NCI-H2196 treated with DMSO at 0.1 percent for 48 hours (cell line): ENCODE measurements at regions not wholly inside any gene's neighbourhood (a gene's known extent, or its start where the extent isn't known, plus 50 kb on each side); places are given as distances from the start of the nearest gene placed in this dataset.

Source experiments
- DNase-seq: peaks from one replicate; lab custom pipeline; 2025; ENCODE audit not compliant: unreplicated experiment; lab: John Stamatoyannopoulos, UW

DNA sequence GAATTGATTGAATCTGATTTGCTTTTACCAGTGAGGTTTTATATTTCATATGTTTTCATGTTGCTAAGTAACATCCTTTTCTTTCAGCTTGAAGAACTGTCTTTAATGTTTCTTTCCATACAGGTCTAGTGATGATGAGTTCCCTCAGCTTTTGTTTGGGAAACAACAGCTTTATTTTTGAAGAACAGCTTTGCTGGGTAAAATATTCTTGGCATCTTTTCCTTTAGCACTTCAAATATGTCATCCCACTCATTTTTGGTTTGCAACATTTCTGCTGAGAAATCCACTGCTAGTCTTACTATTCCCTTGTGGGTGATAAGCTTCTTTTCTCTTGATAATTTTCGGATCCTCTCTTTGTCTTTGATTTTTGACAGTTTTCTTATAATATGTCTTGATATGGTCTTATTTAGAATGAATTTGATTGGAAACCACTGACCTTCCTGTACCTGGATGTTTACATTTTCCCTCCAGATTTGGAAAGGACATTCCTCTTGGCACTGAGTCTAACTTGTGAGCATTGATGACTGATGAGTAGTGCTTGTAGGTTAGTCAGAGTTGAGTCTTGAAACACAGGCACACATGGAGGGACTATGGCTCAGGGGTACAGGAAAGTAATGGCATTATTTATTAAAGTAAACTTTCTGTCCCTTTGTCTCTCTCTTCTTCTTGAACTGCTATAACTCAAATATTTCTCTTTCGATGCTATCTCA is 220.3 kb downstream of the SPATA31D1 start:
- DNase-seq: no peak

DNA sequence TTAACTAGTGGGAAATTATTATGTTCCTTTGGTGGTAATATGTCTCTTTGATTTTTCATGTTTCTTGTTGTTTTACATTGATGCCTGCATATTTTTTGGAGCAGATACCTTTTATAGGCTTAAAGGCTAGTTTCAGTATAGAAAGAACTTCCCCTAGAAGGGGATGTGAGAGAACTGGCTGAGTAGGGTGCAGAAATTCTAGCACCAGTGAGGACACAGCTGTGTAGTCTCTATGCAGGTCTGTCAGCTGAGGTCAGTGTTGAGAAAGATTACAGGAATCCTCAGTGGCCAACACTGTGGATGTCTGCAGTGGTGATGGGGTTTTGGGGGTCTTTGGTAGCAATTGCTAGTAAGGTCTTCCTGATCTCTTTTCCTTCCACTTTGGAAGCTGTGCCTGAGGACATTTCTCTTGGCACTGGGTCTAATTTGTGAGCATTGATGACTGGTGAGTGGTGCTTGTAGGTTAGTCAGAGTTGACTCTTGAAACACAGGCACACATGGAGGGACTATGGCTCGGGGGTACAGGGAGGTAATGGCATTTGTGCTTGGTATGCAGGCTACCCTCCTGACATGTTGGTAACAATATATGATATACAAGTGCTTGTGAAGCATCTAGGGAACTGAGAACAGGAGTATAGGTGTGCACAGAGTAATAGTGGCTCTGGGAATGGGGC is 221.4 kb downstream of the SPATA31D1 start:
- no peak for DNase-seq

DNA sequence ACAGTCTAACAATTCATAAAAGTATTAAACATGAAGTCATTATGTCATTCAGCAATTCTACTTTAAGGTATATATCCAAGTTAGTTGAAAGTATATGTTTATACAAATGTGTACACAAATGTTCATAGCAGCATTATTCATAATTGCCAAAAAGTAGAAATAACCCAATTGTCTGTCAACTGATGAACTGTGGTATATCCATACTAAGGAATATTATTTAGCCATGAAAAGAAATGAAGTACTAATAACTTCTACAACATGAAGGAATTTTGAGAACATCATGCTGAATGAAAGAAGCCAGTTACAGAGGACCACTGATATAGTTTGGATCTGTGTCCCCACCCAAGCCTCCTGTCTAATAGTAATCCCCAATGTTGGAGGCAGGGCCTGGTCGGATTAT is 224.3 kb downstream of the SPATA31D1 start:
- no peak for DNase-seq

DNA sequence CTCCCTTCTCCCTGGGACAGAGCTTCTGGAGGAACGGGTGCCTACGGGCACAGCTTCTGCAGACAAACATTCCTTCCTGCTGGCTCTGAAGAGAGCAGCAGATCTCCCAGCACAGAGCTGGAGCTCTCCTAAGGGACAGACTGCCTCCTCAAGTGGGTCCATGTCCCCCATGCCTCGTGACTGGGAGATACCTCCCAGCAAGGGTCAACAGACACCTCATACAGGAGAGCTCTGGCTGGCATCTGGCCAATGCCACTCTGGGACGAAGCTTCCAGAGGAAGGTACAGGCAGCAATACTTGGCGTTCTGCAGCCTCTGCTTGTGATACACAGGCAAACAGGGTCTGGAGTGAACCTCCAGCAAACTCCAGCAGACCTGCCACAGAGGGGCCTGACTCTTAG is 227.9 kb downstream of the SPATA31D1 start:
- DNase-seq: no peak

DNA sequence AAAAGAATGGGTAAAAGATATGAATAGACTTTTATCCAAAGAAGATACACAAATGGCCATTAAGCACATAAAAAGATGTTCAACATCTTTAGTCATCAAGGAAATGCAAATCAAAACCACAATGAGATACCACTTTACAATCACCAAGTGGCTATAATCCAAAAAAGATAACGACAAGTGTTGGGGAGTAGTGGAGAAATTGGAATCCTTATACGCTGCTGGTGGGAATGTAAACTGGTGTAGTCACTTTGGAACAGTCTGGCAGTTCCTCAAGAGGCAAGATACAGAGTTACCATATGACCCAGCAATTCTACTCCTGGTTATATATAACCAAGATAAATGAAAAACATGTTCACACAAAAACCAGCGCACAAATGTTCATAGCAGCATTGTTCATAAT is 234.9 kb downstream of the SPATA31D1 start:
- DNase-seq: no peak

DNA sequence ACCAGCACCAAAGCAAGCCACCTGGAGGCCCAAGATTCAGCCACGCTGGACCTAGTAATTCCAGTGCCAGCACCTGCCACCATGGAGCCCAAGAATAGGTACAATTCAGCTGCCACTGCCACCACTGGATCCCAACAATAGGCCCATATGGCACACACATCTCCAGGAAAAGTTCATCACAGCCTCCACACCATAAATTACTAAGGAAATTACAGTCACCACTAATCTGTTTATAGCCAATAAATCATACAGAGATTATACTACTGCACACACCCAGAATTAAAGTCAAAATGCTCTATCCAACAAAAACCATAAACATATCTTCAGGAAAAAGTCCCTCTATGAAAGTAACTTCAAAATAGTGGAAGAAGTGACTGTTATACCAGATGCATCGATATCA is 242.8 kb downstream of the SPATA31D1 start:
- DNase-seq: no peak

DNA sequence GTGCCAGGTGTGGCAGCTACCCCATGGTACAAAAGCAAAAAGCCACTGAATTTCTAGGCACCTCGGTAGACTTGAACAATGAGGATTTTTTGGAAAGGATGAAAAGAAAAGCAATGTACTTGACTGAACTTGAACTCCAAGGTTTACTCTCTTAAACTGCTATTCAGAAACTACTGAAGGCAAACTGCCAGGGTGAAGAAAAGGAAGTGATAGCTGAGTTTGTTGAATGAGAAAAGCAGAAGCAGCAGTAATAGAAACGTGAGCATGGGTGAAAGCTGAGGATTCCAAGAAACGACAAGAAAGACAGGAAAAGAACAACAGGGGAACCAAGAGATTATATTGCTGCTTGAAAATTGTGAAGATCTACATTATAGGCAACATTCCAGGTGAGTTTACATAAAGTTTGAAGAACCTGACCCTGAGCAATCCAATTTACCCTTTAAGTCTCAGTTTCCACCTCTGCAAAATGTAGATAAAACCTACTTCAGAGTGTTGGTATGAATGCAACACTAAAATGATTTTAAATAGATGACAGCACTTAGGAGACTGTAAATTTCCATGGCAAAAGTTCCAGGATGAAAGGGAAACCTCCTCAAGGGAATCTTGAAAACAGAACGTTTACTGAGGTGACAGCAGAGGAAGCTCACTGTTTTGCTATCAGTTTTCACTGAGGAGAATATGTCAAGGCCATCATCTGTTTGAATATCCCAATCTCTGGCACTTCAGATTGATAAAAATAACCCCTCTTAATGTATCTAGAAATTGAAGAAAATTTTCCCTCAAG is 245.8 kb downstream of the SPATA31D1 start:
- no peak for DNase-seq

DNA sequence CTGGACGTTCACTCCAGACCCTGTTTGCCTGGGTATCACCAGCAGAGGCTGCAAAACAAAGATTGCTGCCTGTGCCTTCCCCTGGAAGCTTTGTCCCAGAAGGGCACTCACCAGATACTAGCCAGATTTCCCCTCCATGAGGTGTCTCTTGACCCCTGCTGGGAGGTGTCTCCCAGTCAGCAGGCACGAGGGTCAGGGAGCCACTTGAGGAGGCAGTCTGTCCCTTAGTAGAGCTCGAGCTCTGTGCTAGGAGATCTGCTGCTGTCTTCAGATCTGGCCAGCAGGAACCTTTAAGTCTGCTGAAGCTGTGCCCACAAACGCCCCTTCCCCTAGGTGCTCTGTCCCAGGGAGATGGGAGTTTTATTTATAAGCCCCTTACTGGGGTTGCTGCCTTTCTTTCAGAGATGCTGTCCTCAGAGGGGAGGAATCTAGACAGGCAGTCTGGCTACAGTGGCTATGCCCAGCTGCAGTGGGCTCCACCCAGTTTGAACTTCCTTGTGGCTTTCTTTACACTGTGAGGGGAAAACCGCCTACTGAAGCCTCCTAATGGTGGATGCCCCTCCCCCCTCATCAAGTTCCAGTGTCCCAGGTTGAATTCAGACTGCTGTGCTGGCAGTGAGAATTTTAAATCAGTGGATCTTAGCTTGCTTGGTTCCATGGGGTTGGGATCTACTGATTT is 253.9 kb downstream of the SPATA31D1 start:
- DNase-seq: no peak

DNA sequence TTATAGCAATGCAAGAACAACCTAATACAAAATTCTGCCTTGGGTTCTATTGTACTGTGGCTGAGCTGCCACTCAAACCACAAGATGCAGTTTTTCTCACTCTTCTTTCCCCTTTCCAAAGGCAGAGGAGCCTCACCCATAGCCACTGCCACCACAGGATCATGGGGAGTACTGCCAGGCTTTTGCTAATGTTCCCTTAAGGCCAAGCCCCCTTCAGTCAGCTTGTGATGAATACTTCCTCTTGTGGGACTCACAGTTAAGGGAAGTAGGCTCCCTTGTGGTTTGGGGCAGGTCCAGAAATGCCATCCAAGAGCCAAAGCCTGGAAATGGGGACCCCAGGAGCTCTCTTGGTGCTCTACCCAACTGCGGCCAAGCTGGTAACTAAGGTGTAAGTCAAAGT is 258.7 kb downstream of the SPATA31D1 start:
- no peak for DNase-seq

DNA sequence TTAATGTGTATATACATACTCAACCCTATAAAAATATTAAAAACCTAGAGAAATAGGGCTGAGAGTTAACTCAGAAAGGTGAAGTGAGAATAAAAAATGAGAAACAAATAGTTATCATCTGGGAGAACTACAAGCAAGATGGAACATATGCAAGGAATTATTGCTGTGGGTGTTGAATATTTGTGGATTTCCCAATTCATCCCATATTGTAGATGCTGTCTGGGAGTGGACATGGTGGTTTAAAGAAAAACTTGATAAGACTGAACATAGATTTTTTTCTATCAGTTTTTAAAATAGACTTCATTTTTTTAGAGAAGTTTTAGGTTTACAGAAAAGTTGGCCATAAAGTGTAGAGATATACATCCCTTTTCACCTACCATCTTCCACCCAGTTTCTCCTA is 263.5 kb downstream of the SPATA31D1 start:
- no peak for DNase-seq

DNA sequence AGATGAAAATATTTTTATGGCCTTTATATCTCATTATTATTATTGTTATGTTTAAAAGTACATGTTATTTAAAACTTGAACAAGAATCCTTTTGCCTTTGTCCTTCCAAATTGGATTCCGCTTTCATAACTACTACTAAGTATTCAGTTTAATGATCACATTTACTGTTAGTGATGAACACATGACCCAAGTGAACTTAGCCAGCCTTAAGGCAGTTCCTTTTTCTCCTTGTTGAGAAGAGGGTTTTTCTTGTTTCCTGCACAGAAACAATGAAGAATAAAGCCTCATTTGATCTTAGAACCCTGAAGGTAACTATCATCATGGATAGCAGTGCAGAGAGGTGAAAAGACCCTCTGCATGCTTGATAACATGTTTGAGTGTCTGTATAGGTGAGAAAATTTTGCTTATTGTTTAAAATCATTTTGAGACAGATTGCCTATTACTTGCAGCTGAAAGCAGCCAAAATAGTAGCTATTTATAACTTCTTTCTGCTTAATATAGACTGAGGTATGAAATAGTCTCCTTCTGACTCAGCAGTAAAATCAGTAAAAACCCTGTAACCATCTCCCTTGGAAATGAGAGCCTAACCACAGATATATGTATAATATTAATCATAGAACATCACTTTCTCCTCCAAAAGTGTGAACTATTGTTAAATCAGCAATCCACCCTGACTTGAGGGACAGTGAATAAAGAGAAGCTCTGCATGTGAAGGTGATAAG is 266.2 kb downstream of the SPATA31D1 start:
- DNase-seq: no peak

DNA sequence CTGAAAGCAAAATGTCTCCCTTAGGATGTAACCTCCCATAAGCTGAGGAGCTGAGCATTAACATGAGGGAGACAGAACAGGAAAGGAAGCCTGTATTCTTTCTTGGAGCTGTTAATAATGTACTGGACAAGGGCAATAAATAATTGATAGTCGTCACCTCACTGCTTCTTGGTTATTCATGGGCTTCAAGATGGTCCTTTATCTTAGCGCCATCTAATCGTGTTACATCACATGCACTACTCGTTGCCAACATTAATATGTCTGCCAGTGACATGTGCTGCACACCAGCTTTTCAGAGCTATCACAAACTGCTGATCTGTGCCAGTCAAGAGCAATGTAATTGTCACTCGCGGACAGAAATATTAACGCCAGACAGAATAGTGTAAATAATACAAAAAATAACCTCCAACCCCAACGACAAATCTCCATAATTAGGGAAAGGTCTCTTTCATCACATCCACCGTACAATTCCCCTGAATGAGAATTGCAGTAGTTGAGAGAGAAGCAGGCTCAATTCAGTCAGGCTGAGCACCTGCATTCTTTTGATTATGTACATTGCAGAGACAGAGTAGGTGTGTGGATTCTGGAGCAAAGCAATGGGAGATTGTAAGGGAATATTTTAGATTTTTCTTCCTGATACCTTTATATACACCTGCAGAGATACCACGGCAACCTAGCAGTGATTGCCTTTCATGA is 267.1 kb downstream of the SPATA31D1 start:
- DNase-seq: no peak

DNA sequence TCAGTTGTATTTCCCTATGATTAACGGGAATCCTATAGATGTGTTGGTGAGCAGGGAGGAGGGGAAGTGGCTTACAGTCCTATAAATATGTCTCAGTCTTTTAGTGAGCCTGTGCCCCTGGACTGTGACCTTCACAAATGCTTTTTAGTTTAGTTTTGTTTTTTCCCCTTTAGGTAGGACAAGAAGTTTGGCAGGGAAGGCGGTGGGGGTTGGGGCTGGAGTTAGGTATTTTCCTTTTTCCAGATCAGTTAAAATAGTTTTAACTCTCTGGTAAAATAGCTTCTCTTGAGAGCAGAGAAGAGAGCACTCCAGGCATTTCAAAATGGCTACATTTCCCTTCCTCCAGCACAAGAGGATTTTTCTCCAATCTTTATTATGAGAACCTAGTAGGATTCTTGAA is 272.1 kb downstream of the SPATA31D1 start:
- DNase-seq: no peak

DNA sequence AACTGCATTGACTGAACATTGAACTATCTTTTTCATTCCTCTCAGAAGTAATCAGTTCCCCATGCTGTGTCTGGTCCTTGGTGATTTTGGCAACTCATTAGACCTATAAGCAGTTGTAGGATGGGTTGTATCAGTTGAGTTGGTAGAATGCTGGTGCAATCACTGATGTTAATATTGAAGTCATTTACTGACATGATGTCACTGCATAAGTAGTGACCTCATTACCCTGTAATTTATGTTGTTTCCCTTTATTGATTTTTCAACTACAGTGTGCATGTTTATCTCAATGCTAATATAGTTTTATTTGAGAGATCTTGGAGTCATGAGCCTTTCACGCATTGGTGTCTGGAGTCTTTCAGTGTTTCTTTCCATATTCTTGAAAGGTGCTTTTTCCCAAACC is 275.0 kb downstream of the SPATA31D1 start:
- no peak for DNase-seq

DNA sequence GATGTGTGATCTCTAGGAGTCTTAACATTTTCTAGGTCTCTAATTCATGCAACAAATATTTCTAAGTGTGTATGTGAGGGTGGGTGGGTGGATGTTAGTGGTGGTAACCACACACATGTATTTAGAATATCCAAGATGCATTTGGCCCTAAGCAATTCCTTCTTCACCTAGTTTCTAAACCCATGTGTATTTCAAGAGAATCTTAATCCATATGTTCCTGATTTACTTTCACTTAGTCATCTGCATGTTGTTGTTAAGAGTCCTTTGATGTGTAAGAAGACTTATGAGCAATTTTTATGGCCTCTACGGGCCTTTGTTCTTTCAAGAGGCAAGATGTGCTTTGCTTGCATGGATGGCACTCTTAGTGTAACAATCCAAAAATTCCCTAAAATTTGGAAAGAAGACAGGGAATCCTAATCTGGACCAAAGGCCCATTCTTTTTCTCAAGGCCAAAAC is 282.6 kb downstream of the SPATA31D1 start:
- DNase-seq: no peak

DNA sequence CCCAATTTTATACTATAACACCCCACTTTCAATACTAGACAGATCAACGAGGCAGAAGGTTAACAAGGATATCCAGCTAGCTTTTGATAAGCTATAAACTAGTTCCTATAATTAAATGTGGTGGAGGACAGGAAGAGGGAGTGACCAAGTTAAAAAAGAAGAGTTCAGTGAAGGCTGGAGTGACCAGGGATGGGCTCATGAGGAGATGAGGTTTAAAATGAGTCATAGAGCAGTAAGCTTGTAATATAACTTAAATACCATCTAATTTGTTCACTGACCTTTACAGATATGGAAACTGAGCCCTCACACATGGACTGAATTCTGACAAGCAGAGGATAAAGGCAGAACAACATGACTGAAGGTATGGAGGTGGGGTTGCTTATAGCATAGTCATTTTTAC is 284.5 kb downstream of the SPATA31D1 start:
- DNase-seq: no peak

DNA sequence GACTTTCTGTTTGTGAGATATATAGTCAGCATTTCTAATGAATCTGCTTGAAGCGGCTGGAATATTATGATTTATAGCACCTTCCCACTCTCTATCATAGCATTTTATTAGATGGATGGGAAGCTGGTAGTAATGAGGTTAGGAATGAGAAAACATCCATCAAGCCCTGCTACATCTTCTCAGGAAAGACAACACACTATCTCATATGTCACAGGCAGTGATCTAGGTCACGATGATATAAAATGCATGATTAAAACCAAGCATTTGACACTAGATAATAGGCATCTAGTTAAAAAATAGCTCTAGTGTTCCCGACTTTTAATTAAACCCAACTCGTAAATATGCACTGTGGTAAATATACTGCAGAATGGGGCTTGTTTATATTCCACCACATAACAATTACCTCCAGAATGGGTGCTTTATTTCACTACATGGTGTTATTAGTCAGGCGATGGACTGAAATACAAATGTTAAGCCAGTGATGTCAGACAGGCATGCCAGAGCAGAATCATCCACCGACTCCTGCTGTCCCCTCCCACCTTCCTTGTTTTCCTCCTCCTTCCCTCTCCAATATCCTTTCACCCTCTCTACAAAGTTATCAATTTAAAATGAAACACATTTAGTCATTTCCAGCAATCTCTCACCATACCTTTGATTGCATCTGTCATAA is 286.8 kb downstream of the SPATA31D1 start:
- DNase-seq: no peak

DNA sequence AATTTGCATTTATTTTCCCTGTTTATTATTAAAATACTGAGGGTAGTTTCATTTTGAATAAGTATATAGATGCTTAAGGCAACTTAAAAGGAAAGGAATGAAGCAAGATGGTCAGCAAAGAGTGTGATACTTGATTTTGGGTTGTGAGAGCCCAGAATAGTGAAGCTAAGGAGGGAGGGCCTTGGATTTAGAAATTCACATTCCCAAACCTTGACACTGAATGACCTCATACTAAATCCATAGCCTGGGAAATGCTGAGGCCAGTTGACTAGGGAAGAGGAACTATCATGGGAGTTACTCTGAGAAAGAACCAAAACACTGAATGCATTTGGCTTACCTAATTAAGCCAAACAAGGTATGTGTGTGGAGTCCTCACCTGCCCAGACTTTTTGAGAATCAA is 292.5 kb downstream of the SPATA31D1 start:
- DNase-seq: no peak

DNA sequence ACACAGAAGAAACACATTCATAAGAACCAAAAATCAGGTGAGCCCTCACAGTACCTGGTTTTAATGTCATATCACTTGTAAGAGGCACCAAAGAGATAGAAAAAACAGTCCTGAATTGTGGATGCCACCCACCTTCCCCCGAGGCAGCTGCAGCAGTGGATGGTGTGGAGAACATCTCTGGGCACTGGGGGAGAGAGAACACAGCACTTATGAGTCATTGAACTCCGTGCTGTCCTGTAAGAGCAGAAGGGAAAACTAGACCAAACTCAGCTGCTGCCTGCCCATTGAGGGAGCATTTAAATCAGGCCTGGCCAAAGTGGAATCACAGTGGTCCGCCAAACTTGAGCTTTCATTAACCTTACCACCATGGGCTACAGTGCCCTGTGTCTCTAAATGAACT is 296.2 kb downstream of the SPATA31D1 start:
- no peak for DNase-seq

DNA sequence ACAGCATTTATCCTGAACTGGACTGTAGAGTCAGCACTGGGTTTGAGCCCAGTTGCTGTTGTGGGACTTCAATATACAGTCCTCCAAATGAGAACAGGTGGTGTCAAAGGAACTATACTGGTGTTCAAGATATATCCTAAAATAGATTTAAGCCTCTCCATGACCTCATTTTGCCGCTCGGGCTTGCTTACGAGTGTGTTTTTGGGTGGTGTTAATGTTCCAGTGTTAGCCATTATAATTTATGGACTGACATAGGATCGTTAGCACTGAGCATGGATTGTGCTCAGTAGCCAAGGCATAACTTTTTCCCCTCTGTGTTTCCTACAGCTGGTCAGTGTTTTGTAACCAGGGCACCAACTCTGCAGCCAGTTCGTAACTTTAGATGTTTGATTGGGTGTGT is 306.6 kb downstream of the SPATA31D1 start:
- DNase-seq: no peak
